PC-3 (cell line): ENCODE measurements at regions not wholly inside any gene's neighbourhood (a gene's known extent, or its start where the extent isn't known, plus 50 kb on each side); places are given as distances from the start of the nearest gene placed in this dataset.

Experiments used
- ATAC-seq: fragments of 200-7000 bp; cut with Tn5 transposase; 2 replicates; pipeline ENCODE4 v1.9.1; 2020; ENCODE audit warnings: mild to moderate bottlenecking, moderate library complexity
- BruUV-seq: library from RNA; stranded (reverse); fragments of 400-500 nt; replicated peaks from 2 replicates; lab custom pipeline; 2021; lab: Mats Ljungman, UMichigan
- CTCF ChIA-PET: fragments of 300-600 bp; sonication (Branson Sonifier 250); formaldehyde crosslinking; loops from one replicate; lab custom pipeline; 2022; ENCODE audit warnings: antibody characterized with exemption; lab: Charles Lee
- POLR2A ChIA-PET: fragments of 300-600 bp; sonication (Branson Sonifier 250); formaldehyde crosslinking; loops from one replicate; lab custom pipeline; 2022; ENCODE audit warnings: antibody characterized with exemption; ENCODE audit not compliant: unreplicated experiment; lab: Charles Lee
- DNase-seq: peaks from one replicate; pipeline ENCODE4 v3.0.0-alpha.2; 2015
- H2AFZ ChIP-seq: fragments of 300-600 bp; sonication (generic); 2 replicates; pipeline ENCODE4 v1.6.0; 2016; ENCODE audit warnings: antibody characterized with exemption, low read length
- H3F3A ChIP-seq: fragments of 300-600 bp; sonication (generic); one replicate; pipeline ENCODE4 v1.6.0; 2017; ENCODE audit warnings: antibody characterized with exemption, low read length, control low read depth, mild to moderate bottlenecking; ENCODE audit not compliant: unreplicated experiment
- H3K27ac ChIP-seq: fragments of 300-600 bp; sonication (generic); 2 replicates; pipeline ENCODE4 v1.5.1; 2016; ENCODE audit warnings: mild to moderate bottlenecking, low read length
- H3K27me3 ChIP-seq: fragments of 300-600 bp; sonication (generic); 2 replicates; pipeline ENCODE4 v1.6.1; 2016; ENCODE audit warnings: low read length, mixed read lengths
- H3K36me3 ChIP-seq: fragments of 300-600 bp; sonication (generic); 2 replicates; pipeline ENCODE4 v1.6.1; 2016; ENCODE audit warnings: low read depth, mixed run types, low read length, mixed read lengths
- H3K4me1 ChIP-seq: fragments of 300-600 bp; sonication (generic); 2 replicates; pipeline ENCODE4 v1.5.1; 2016; ENCODE audit warnings: low read length; ENCODE audit not compliant: insufficient read depth
- H3K4me2 ChIP-seq: fragments of 300-600 bp; sonication (generic); 2 replicates; pipeline ENCODE4 v1.6.0; 2016; ENCODE audit warnings: low read length
- H3K4me3 ChIP-seq: fragments of 300-600 bp; sonication (generic); 2 replicates; pipeline ENCODE4 v1.5.1; 2016; ENCODE audit warnings: mild to moderate bottlenecking, low read length, mixed read lengths
- H3K79me2 ChIP-seq: fragments of 300-600 bp; sonication (generic); 2 replicates; pipeline ENCODE4 v1.6.1; 2017; ENCODE audit warnings: low read length, mixed read lengths
- H3K9ac ChIP-seq: fragments of 300-600 bp; sonication (generic); 2 replicates; pipeline ENCODE4 v1.6.0; 2016; ENCODE audit warnings: mild to moderate bottlenecking, low read length
- H3K9me2 ChIP-seq: fragments of 300-600 bp; sonication (generic); replicated peaks from 2 replicates; pipeline ENCODE4 v1.6.1; 2016; ENCODE audit warnings: mixed run types, low read length, mixed read lengths
- H3K9me3 ChIP-seq: fragments of 300-600 bp; sonication (generic); 2 replicates; pipeline ENCODE4 v1.6.1; 2016; ENCODE audit warnings: low read length, mixed read lengths
- H4K20me1 ChIP-seq: fragments of 300-600 bp; sonication (generic); 2 replicates; pipeline ENCODE4 v1.6.1; 2016; ENCODE audit warnings: low read length, mixed read lengths
- EZH2 ChIP-seq: fragments of 300-600 bp; sonication (generic); IDR thresholded peaks from one replicate; pipeline ENCODE4 v1.6.1; 2017; ENCODE audit warnings: antibody characterized with exemption, mild to moderate bottlenecking, low read length; ENCODE audit not compliant: unreplicated experiment
- EZH2phosphoT487 ChIP-seq: fragments of 300-600 bp; sonication (generic); IDR thresholded peaks from 2 replicates; pipeline ENCODE4 v1.6.1; 2018; ENCODE audit warnings: mild to moderate bottlenecking, antibody characterized with exemption, low read length, borderline replicate concordance
- intact Hi-C: fragments of 100-400 bp; cut with micrococcal nuclease; formaldehyde crosslinking; loops from 2 replicates; pipeline ENCODE4 v1.9.0; 2023
- TF ChIP-seq, protein P1 (sequence below): fragments of 300-600 bp; sonication (generic); conservative IDR thresholded peaks from 2 replicates; pipeline ENCODE4 v1.5.1; 2017; ENCODE audit warnings: antibody characterized with exemption, low read depth, mild to moderate bottlenecking, low read length

DNA sequence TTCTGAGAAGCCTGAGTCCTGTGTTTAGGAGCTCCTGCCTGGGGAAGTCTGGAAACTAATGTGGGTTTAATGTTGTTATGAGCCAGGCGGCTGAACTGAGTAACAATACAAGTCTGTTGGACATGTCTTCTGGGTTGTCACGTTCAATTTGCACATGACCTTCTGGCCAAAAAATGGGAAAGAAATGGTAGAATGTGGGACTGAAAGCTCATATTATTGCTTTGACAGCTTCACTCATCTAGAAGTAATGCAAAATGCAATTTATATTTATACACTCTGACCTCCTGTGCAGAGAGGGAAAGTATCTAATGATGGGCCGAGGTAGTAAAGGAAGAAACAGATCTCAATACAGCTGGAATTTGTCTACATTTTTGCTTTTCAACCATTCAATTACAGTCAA lies 75.8 kb downstream of the NR2F2 start:
- H3F3A ChIP-seq: no peaks in the 10 kb centered on the region
- ATAC-seq (no peak), DNase-seq (no peak)
- TF ChIP-seq EZH2 (no peak), EZH2phosphoT487 (no peak)
- H3K36me3 ChIP-seq: no peaks in the 10 kb centered on the region
- no peaks in the 10 kb centered on the region for H4K20me1 ChIP-seq
- no TSS peak for BruUV-seq
- no peaks in the 10 kb centered on the region for H3K79me2 ChIP-seq
- POLR2A ChIA-PET: no interaction called here
- intact Hi-C loops: no loop called here
- no peaks in the 10 kb centered on the region for H3K9me2 ChIP-seq
- H3K4me3 ChIP-seq: no peak overlapping the region
- H3K9me3 ChIP-seq: no peaks in the 10 kb centered on the region
- H3K4me2 ChIP-seq: no peak overlapping the region
- H3K4me1 ChIP-seq: no peaks in the 10 kb centered on the region
- CTCF ChIA-PET: no interaction called here
- H3K9ac ChIP-seq: no peak overlapping the region
- no peak overlapping the region for H3K27ac ChIP-seq
- peaks cover 93% of the 10 kb centered on the region for H3K27me3 ChIP-seq
- no peak overlapping the region for H2AFZ ChIP-seq

DNA sequence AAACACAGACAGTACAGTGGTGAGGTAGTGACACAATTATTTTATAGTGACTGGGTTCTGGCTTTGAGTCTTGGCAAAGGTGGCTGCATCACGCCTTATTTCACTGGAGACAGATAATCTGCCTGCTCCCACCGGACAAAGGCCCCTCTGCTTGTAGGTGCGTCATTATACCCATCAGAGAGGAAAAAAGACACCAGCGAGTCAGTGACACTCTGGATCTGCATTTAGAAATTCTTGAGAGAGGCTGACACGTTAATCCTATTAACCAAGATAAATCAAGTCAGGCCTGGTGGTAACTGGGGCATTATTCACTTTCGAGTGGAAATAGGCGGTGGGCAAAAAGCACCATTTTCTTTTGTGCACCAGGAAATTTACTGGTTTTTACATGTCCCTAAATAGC lies 76.2 kb downstream of the NR2F2 start:
- no peak for DNase-seq
- no peak for ATAC-seq
- Histone ChIP-seq H3K27ac (no peak overlapping the region), H3K79me2 (no peaks in the 10 kb centered on the region), H3K4me3 (no peak overlapping the region), H3K9me3 (no peaks in the 10 kb centered on the region), H3K4me1 (no peaks in the 10 kb centered on the region), H3K36me3 (no peaks in the 10 kb centered on the region), H3F3A (no peaks in the 10 kb centered on the region), H3K27me3 (peaks cover 97% of the 10 kb centered on the region), H2AFZ (no peak overlapping the region), H3K9me2 (no peaks in the 10 kb centered on the region), H4K20me1 (no peaks in the 10 kb centered on the region), H3K4me2 (no peak overlapping the region), H3K9ac (no peak overlapping the region)
- BruUV-seq: no TSS peak
- TF ChIP-seq, protein P1, sequence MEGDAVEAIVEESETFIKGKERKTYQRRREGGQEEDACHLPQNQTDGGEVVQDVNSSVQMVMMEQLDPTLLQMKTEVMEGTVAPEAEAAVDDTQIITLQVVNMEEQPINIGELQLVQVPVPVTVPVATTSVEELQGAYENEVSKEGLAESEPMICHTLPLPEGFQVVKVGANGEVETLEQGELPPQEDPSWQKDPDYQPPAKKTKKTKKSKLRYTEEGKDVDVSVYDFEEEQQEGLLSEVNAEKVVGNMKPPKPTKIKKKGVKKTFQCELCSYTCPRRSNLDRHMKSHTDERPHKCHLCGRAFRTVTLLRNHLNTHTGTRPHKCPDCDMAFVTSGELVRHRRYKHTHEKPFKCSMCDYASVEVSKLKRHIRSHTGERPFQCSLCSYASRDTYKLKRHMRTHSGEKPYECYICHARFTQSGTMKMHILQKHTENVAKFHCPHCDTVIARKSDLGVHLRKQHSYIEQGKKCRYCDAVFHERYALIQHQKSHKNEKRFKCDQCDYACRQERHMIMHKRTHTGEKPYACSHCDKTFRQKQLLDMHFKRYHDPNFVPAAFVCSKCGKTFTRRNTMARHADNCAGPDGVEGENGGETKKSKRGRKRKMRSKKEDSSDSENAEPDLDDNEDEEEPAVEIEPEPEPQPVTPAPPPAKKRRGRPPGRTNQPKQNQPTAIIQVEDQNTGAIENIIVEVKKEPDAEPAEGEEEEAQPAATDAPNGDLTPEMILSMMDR: no peak
- CTCF ChIA-PET: no interaction called here
- POLR2A ChIA-PET: no interaction called here
- intact Hi-C loops: no loop called here

DNA sequence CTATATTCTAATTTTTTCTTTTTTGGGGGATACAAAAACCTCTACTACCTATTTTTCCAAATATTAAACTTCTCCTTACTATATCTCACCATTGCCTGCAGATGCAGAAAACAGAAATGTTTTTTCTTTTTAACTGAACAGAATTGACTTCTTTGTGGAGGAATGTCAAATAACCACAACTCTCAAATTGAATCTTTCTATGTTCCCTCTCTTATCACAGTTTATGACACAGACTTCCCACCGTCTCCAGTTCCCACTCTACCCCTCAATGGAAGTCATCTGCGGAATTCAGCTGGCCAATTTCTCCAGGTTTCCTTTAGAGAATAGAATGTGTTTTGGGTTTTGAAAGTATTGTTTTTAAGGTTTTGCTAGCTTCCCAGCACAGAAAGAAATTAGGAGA lies 77.0 kb downstream of the NR2F2 start:
- ChIA-PET CTCF (no interaction called here), POLR2A (no interaction called here)
- BruUV-seq: no TSS peak

More for the DNA sequence above, 77.0 kb downstream of the NR2F2 start:
- ATAC-seq: no peak
- no peaks in the 10 kb centered on the region for H3K9me3 ChIP-seq
- no peak for TF ChIP-seq EZH2
- TF ChIP-seq, protein P1: no peak
- no peak for TF ChIP-seq EZH2phosphoT487
- no peaks in the 10 kb centered on the region for H3F3A ChIP-seq
- DNase-seq: no peak
- H3K9ac ChIP-seq: no peak overlapping the region
- no peaks in the 10 kb centered on the region for H3K9me2 ChIP-seq
- intact Hi-C loops: no loop called here
- no peaks in the 10 kb centered on the region for H3K79me2 ChIP-seq
- no peaks in the 10 kb centered on the region for H3K4me1 ChIP-seq
- H4K20me1 ChIP-seq: no peaks in the 10 kb centered on the region
- no peak overlapping the region for H2AFZ ChIP-seq
- no peak overlapping the region for H3K4me3 ChIP-seq
- H3K27ac ChIP-seq: no peak overlapping the region
- no peaks in the 10 kb centered on the region for H3K36me3 ChIP-seq
- H3K27me3 ChIP-seq: peaks cover 98% of the 10 kb centered on the region
- no peak overlapping the region for H3K4me2 ChIP-seq
